A549 (cell line): ENCODE measurements at regions not wholly inside any gene's neighbourhood (a gene's known extent, or its start where the extent isn't known, plus 50 kb on each side); places are given as distances from the start of the nearest gene placed in this dataset.

Source experiments
- CBX2 ChIP-seq: fragments of 200-600 bp; sonication (generic); IDR thresholded peaks from 2 replicates; pipeline ENCODE4 v1.6.1; 2016; ENCODE audit warnings: low read depth, mild to moderate bottlenecking, borderline replicate concordance
- CHD4 ChIP-seq: fragments of 200-600 bp; sonication (generic); IDR thresholded peaks from 2 replicates; pipeline ENCODE4 v1.6.1; 2016; ENCODE audit warnings: antibody characterized with exemption, mild to moderate bottlenecking, borderline replicate concordance
- ELK1 ChIP-seq: fragments of 150-350 bp; IDR thresholded peaks from 2 replicates; pipeline ENCODE4 v1.6.1; 2014; ENCODE audit warnings: low read depth, mild to moderate bottlenecking, low read length
- EP300 ChIP-seq, 2 experiments: fragments of >200 bp; sonication (Bioruptor Twin); formaldehyde crosslinking; IDR thresholded peaks; 2 replicates in 1 of 2; 3 replicates in 1 of 2; pipeline ENCODE4 v1.6.1; 2016 to 2017
- FOSL2 ChIP-seq, 2 experiments: fragments of 450-650 bp in 1 of 2; fragments of >200 bp in 1 of 2; sonication (Bioruptor Twin) in 1 of 2; formaldehyde crosslinking; IDR thresholded peaks; 2 replicates each; pipeline versions ENCODE4 v1.5.0 to v1.6.1; 2016 to 2020; ENCODE audit warnings: mild to moderate bottlenecking in 1 of 2, moderate library complexity in 1 of 2
- GATA3 ChIP-seq: IDR thresholded peaks from 2 replicates; pipeline ENCODE4 v1.6.1; 2012; ENCODE audit warnings: borderline replicate concordance
- HDAC2 ChIP-seq: fragments of 200-600 bp; sonication (generic); IDR thresholded peaks from 2 replicates; pipeline ENCODE4 v1.6.1; 2016
- HOXB5 ChIP-seq: fragments of 250-450 bp; sonication (Bioruptor Pico); IDR thresholded peaks from 2 replicates; pipeline ENCODE4 v1.5.0; 2020; ENCODE audit warnings: mild to moderate bottlenecking, moderate library complexity
- JUN ChIP-seq, 2 experiments: fragments of >200 bp; sonication (Bioruptor Twin); formaldehyde crosslinking; IDR thresholded peaks; 2 replicates in 1 of 2; 3 replicates in 1 of 2; pipeline ENCODE4 v1.6.1; 2016 to 2017
- MYC ChIP-seq: IDR thresholded peaks from 2 replicates; pipeline ENCODE4 v1.6.1; 2012; ENCODE audit warnings: mild to moderate bottlenecking, inconsistent platforms, low read length, improper control_type of control experiment, borderline replicate concordance
- POLR2A ChIP-seq: IDR thresholded peaks from 2 replicates; pipeline ENCODE4 v1.6.1; 2012; ENCODE audit warnings: mild to moderate bottlenecking, low read length
- RAD21 ChIP-seq, 2 experiments: fragments of >200 bp in 1 of 2; sonication (Bioruptor Twin) in 1 of 2; formaldehyde crosslinking in 1 of 2; IDR thresholded peaks in 1 of 2; conservative IDR thresholded peaks in 1 of 2; 2 replicates in 1 of 2; 3 replicates in 1 of 2; pipeline ENCODE4 v1.6.1; 2012 to 2018; ENCODE audit warnings: inconsistent platforms in 1 of 2
- RFX5 ChIP-seq: fragments of 450-650 bp; IDR thresholded peaks from 2 replicates; pipeline ENCODE4 v1.7.1; 2014; ENCODE audit warnings: antibody characterized with exemption, mild to moderate bottlenecking, moderate library complexity
- TF ChIP-seq, protein P1 (sequence below): fragments of >200 bp; sonication (Bioruptor Twin); formaldehyde crosslinking; IDR thresholded peaks from 3 replicates; pipeline ENCODE4 v1.5.1; 2016

- TF ChIP-seq POLR2A (no peak), HOXB5 (CRISPR knock-in tag) (no peak), RAD21 (conservative IDR thresholded peaks at IDR 0.05 in 1 of 2, IDR thresholded peaks at IDR 0.05 in 1 of 2) (no peak), CBX2 (no peak), MYC (no peak), EP300 (IDR thresholded peaks at IDR 0.05) (no peak), CHD4 (no peak), HDAC2 (no peak), FOSL2 (IDR thresholded peaks at IDR 0.05) (no peak), FOSL2 (CRISPR knock-in tag; IDR thresholded peaks at IDR 0.05) (no peak), JUN (IDR thresholded peaks at IDR 0.05) (no peak), RFX5 (no peak), ELK1 (no peak), GATA3 (no peak)
- TF ChIP-seq, protein P1, sequence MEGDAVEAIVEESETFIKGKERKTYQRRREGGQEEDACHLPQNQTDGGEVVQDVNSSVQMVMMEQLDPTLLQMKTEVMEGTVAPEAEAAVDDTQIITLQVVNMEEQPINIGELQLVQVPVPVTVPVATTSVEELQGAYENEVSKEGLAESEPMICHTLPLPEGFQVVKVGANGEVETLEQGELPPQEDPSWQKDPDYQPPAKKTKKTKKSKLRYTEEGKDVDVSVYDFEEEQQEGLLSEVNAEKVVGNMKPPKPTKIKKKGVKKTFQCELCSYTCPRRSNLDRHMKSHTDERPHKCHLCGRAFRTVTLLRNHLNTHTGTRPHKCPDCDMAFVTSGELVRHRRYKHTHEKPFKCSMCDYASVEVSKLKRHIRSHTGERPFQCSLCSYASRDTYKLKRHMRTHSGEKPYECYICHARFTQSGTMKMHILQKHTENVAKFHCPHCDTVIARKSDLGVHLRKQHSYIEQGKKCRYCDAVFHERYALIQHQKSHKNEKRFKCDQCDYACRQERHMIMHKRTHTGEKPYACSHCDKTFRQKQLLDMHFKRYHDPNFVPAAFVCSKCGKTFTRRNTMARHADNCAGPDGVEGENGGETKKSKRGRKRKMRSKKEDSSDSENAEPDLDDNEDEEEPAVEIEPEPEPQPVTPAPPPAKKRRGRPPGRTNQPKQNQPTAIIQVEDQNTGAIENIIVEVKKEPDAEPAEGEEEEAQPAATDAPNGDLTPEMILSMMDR, result no peak
Measured at GRCh38 chrX:39212456-39212855, 411.2 kb downstream of the MID1IP1 start.
